Stimulated activated CD4-positive, alpha-beta T cell treated with anti-CD3 and anti-CD28 coated beads, Interleukin-1b, Interleukin-23, amount 100 ng/mL, for 24 hours (primary cell): ENCODE measurements at regions not wholly inside any gene's neighbourhood (a gene's known extent, or its start where the extent isn't known, plus 50 kb on each side); places are given as distances from the start of the nearest gene placed in this dataset.

Source experiments
- DNase-seq, 4 experiments: peaks; one replicate each; pipeline ENCODE4 v3.0.0-alpha.2; 2020; ENCODE audit warnings: low read depth in 4 of 4, low spot score in 1 of 4

GRCh38 chr2:150983314-150983897, 278.3 kb downstream of the RBM43 start:
- DNase-seq: no peak

- DNase-seq: no peak
These were observed 279.8 kb downstream of the RBM43 start for GRCh38 chr2:150981826-150982225.

DNA sequence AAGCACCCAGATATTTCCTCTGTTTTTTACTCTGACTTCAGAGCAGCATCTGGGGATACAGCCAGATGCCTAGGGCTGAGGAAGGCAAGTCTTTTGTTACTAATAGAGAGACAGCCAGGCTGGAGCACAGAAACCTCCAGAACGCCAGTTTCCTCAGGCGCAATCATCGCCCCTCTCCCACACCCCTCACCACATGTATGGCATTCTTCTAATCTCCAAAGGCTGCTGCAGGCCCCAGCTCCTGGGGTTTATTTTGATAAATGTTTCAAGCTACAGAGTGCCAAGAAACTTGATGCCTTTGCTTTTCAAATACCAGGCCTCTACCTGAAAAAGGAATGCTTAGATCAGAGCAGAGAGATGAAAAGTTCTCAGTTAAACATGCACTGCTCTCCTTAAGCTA, 283.6 kb downstream of the RBM43 start:
- no peak for DNase-seq

- DNase-seq: no peak
These were observed 284.4 kb downstream of the RBM43 start for GRCh38 chr2:150977296-150977695.

- DNase-seq: no peak
These were observed 285.1 kb downstream of the RBM43 start for GRCh38 chr2:150976604-150977003.

DNA sequence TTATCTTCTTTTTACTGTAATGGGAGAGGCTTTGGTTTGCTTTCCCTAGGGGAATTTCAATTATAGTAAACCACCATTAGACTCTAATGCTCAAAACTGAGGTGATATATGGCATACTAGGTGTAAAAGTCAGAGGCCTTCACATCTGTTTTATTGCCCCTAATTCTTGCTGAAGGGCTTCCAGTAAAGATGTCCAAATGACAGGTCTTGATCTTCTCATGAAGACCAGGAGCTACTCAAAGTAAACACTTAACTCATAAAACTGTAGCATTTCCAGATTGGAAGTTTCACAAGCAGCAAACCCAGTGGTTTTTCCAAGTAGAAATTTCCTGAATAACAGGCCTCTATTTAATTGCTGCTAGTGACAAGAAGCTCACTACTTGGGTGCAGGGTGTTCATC, 286.8 kb downstream of the RBM43 start:
- no peak for DNase-seq

- DNase-seq: no peak
These were observed 287.4 kb downstream of the RBM43 start for GRCh38 chr2:150974234-150974633.

GRCh38 chr2:150971910-150972309, 289.8 kb downstream of the RBM43 start:
- no peak for DNase-seq

GRCh38 chr2:150963336-150963735, 298.3 kb downstream of the RBM43 start:
- DNase-seq: no peak

GRCh38 chr2:150955231-150955630, 306.4 kb downstream of the RBM43 start:
- DNase-seq: no peak

DNA sequence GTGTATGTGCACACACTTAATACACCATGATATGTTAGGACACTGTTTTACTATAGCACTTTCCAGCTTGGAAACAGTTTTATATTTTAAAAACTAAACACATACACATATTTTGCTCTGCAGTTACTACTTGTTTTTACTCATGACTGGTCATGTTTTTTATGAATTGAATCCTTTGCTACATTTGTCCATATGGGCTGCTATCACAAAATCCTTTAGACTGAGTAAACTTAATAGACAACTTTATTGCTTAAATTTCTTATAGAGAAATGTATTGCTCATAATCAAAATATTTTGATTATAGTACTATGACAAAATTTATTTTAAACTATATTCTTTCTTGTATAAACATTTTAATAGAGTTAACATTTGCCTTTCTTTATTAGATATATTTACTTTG, 314.8 kb downstream of the RBM43 start:
- no peak for DNase-seq

DNA sequence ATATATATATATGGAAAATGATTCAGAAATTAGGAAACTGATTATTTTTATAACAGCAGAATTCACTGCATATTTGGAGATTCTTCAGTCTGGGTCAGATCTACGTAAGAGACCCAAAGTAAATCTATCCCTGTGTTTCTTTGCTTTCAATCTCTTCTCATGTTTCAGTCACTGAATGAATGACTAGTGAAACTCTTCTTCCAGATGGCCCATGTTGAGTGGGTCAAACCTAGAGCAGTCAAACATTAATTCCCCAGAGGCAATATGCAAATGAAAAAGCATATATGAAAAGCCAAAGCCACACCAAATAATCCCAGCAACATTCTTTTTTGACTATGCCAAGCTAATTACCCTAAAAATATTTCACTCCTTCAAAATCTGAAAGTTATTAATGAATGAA, 317.3 kb downstream of the RBM43 start:
- no peak for DNase-seq

DNA sequence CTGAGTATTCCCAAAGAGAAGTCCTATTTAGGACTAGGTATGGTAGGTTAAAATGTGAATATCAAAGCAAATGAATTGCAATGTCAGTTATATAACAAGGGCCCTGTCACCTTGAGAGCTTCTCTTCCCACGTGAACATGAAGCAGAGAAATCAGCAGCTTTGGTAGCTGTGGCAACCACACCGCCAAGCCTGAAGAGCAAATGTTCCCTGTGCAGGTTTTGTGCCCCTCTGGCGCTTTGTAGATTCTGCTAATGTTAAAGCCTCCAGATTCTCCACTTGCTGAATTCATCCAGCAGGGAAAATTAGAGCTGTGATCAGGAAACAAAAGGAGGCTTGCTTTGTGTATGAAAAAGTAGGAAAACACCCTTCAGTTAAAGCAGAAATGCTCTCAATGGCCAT, 322.6 kb downstream of the RBM43 start:
- no peak for DNase-seq

- no peak for DNase-seq
These were observed 323.1 kb downstream of the RBM43 start for GRCh38 chr2:150938527-150938926.

DNA sequence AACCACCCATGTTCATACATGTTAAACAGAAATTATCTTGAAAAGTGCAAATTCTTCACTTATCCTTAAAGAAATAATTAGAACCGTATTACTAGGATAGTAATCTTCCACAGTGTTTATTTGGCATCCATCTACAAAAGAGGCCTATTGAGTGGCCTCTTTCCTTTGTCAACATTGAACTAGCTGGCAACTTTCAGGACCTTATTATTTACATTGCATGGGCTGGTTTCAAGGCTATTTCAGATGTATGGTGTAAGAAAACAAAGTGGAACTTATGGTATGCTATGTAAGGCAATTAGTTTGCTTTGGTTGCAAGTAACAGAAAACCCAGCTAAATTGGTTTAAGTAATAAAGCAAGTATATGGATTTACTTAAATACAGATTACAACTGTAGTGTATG, 324.6 kb downstream of the RBM43 start:
- no peak for DNase-seq

- DNase-seq: no peak
These were observed 330.2 kb downstream of the RBM43 start for GRCh38 chr2:150931451-150931850.

- no peak for DNase-seq
These were observed 336.1 kb downstream of the RBM43 start for GRCh38 chr2:150925611-150926010.

DNA sequence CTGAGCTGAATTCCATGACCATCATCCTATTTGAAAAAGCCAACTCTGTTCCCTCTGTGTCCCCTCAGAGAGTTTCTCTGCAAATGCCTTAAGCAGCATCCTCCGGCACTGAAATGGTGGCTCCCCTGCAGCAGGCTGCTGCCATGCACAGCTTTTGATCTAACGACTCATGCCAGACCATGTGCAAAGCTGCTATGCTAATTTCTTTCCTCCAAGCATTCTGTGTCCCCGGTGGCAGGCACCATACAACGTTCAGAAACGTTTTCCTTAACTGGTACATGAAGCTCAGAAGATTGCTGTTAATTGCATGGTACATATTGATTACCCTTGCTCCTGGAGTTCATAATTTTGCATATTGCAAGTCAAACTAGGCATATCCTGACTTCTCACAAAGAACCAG, 336.8 kb downstream of the RBM43 start:
- no peak for DNase-seq

- no peak for DNase-seq
These were observed 341.8 kb downstream of the RBM43 start for GRCh38 chr2:150919901-150920300.

DNA sequence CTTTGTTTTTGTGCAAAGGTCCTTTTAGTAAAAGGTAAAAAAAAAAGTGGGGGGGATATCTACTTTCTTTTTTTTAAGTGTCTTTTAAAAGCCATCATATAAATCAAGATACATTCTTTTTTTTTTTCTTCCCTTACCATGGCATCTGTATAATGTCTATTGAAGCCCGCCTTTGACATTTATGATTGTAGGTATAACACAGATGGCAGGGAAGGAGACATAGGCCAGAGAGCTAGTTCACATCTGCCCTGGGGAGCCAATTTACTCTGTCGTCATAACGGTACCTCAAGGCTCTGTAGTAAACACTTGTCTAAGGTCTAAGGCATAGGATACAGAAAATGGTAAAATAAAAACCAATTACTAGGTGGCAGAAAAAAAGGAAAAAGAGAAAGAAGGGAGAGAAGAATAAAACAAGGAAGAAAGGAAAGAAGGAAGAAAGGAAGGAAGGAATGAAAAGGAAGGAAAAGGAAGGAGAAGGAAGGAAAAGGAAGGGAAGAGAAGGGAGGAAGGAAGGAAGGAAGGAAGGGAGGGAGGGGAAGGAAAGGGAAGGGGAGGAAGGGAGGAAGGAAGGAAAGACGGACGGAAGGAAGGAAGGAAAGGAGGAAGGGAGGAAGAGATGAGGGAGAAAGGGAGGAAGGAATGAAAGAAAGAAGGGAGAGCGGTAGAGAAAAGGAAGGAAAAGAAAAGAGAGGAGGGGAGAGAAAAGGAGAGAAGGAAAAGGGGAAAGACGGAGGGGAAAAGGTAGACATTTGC, 343.5 kb downstream of the RBM43 start:
- no peak for DNase-seq

GRCh38 chr2:150916467-150917396, 344.9 kb downstream of the RBM43 start:
- DNase-seq: no peak

GRCh38 chr2:150911766-150912280, 349.8 kb downstream of the RBM43 start:
- DNase-seq: no peak
